ENCODE measurements at regions not wholly inside any gene's neighbourhood (a gene's known extent, or its start where the extent isn't known, plus 50 kb on each side); places are given as distances from the start of the nearest gene placed in this dataset.
A peak's percentile ranks its signal among the peaks of the same experiment; 100 is the strongest.

GRCh38 chr5:40093550-40093949, 586.2 kb upstream of the PTGER4 start:
- H3K27me3 ChIP-seq = no peaks in the 10 kb centered on the region
- H3K27ac ChIP-seq = peak overlapping the region in 3 of 4 donors; percentile 60 to 79 (median 74)
- no peaks in the 10 kb centered on the region for H3K36me3 ChIP-seq
- no peak for DNase-seq
- intact Hi-C loops (cut with DNase I) = loop anchor here (5.0 kb wide), 1 partner anchor 589 kb away; no protein-coding TSS in a partner anchor
- H3K4me3 ChIP-seq = no peak overlapping the region
- peaks cover 0 to 41% (median 28%) of the 10 kb centered on the region in 4 donors for H3K4me1 ChIP-seq
- no peaks in the 10 kb centered on the region for H3K9me3 ChIP-seq
- TF ChIP-seq, protein P1, sequence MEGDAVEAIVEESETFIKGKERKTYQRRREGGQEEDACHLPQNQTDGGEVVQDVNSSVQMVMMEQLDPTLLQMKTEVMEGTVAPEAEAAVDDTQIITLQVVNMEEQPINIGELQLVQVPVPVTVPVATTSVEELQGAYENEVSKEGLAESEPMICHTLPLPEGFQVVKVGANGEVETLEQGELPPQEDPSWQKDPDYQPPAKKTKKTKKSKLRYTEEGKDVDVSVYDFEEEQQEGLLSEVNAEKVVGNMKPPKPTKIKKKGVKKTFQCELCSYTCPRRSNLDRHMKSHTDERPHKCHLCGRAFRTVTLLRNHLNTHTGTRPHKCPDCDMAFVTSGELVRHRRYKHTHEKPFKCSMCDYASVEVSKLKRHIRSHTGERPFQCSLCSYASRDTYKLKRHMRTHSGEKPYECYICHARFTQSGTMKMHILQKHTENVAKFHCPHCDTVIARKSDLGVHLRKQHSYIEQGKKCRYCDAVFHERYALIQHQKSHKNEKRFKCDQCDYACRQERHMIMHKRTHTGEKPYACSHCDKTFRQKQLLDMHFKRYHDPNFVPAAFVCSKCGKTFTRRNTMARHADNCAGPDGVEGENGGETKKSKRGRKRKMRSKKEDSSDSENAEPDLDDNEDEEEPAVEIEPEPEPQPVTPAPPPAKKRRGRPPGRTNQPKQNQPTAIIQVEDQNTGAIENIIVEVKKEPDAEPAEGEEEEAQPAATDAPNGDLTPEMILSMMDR (IDR thresholded peaks at IDR 0.05) = no peak
- TF ChIP-seq POLR2AphosphoS5 (IDR thresholded peaks at IDR 0.05) (peak; percentile 76 to 97 (median 88)), EP300 (IDR thresholded peaks at IDR 0.05) (peak in 3 of 4 donors; percentile 24 to 92 (median 84)), POLR2A (IDR thresholded peaks at IDR 0.05) (no peak)
- WGBS, 2 donors = 88 to 94% methylated on average over 2 of the region's 2 CpGs

- H3K27me3 ChIP-seq = no peaks in the 10 kb centered on the region
- no peak for TF ChIP-seq POLR2A (IDR thresholded peaks at IDR 0.05)
- TF ChIP-seq, protein P1 (IDR thresholded peaks at IDR 0.05) = no peak
- TF ChIP-seq EP300 (IDR thresholded peaks at IDR 0.05) = no peak
- TF ChIP-seq POLR2AphosphoS5 (IDR thresholded peaks at IDR 0.05) = no peak
- H3K4me1 ChIP-seq = peaks cover 0 to 17% (median 8%) of the 10 kb centered on the region in 4 donors
- H3K27ac ChIP-seq = no peak overlapping the region
- no peak overlapping the region for H3K4me3 ChIP-seq
- H3K9me3 ChIP-seq = no peaks in the 10 kb centered on the region
- intact Hi-C loops (cut with DNase I) = no loop called here
- no peak for DNase-seq
- H3K36me3 ChIP-seq = no peaks in the 10 kb centered on the region
These were observed 590.4 kb upstream of the PTGER4 start for GRCh38 chr5:40089269-40089668.

DNA sequence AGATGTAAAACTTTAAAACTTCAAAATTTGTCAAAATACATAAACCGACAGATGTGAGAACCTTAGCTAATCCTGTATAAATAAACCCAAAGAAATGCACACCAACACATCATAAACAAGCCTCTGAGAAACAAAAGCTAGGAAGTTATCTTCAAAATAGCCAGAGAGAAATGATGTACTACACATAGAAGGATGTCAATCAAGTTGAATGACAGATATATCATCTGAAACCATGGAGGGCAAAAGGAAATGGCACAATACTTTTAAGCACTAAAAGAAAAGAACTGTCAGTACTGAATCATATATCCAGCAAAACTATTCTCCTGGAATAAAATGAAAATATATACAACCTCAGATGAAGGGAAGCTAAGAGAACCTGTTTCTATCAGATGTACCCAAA, 595.1 kb upstream of the PTGER4 start:
- H3K27ac ChIP-seq = no peak overlapping the region
- WGBS, 2 donors = 60 to 90% methylated on average over 1 of the region's 1 CpG
- no peaks in the 10 kb centered on the region for H3K27me3 ChIP-seq
- no peak overlapping the region for H3K4me3 ChIP-seq
- TF ChIP-seq POLR2A (IDR thresholded peaks at IDR 0.05) (no peak), EP300 (IDR thresholded peaks at IDR 0.05) (no peak), POLR2AphosphoS5 (IDR thresholded peaks at IDR 0.05) (no peak)
- TF ChIP-seq, protein P1 (IDR thresholded peaks at IDR 0.05) = no peak
- intact Hi-C loops (cut with DNase I) = no loop called here
- no peaks in the 10 kb centered on the region for H3K9me3 ChIP-seq
- H3K36me3 ChIP-seq = no peaks in the 10 kb centered on the region
- DNase-seq = no peak
- H3K4me1 ChIP-seq = peaks cover 0 to 4% (median 0%) of the 10 kb centered on the region in 4 donors

DNA sequence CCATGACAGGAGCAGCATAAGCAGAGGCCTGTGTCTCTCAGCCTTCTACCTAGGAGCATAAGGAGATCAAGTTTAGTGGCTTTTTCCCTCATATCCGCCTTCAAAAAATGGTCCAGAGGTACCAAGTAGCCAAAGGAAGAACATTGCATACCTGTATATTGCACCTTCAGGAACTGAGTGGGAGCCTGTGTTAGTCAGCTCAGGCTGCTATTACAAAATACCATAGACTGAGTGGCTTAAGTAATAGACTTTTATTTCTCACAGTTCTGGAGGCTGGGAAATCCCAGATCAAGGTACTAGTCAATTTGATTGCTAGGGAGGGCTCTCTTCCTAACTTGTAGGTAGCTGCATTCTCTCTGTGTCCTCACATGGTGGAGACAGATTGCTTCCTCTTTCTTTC, 597.4 kb upstream of the PTGER4 start:
- Histone ChIP-seq H3K27me3 (no peaks in the 10 kb centered on the region), H3K27ac (no peak overlapping the region), H3K9me3 (no peaks in the 10 kb centered on the region), H3K36me3 (no peaks in the 10 kb centered on the region), H3K4me1 (peaks cover 0 to 11% (median 0%) of the 10 kb centered on the region in 4 donors), H3K4me3 (no peak overlapping the region)
- WGBS, 2 donors = 0% methylated on average over 1 of the region's 1 CpG
- TF ChIP-seq EP300 (IDR thresholded peaks at IDR 0.05) (no peak), POLR2A (IDR thresholded peaks at IDR 0.05) (no peak), POLR2AphosphoS5 (IDR thresholded peaks at IDR 0.05) (no peak)
- TF ChIP-seq, protein P1 (IDR thresholded peaks at IDR 0.05) = no peak
- intact Hi-C loops (cut with DNase I) = no loop called here
- no peak for DNase-seq

DNA sequence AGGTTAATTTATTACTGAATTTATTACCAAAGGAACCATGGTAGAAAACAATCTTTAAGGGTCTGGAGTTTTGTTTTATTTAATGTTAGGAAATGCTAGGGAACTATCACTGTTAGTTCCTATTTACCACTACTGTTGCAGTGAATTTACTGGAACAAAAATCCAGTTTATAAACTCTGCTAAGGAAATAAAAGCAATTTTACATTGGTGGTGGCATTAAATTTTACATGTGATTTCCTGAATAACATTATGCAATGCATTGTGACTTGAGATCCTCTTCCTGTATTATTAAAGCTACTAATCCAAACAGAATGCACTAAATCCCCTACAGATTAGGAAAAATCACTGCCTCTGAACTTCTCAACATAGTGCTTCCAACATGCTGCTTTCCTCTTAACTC, 599.5 kb upstream of the PTGER4 start:
- H3K4me1 ChIP-seq = peaks cover 0 to 11% (median 0%) of the 10 kb centered on the region in 4 donors
- TF ChIP-seq POLR2AphosphoS5 (IDR thresholded peaks at IDR 0.05) (no peak), POLR2A (IDR thresholded peaks at IDR 0.05) (no peak), EP300 (IDR thresholded peaks at IDR 0.05) (no peak)
- TF ChIP-seq, protein P1 (IDR thresholded peaks at IDR 0.05) = no peak
- intact Hi-C loops (cut with DNase I) = no loop called here
- no peak for DNase-seq
- no peaks in the 10 kb centered on the region for H3K27me3 ChIP-seq
- no peak overlapping the region for H3K4me3 ChIP-seq
- H3K36me3 ChIP-seq = no peaks in the 10 kb centered on the region
- no peak overlapping the region for H3K27ac ChIP-seq
- no peaks in the 10 kb centered on the region for H3K9me3 ChIP-seq
